AG04450 (cell line): ENCODE measurements at regions not wholly inside any gene's neighbourhood (a gene's known extent, or its start where the extent isn't known, plus 50 kb on each side); places are given as distances from the start of the nearest gene placed in this dataset.

ENCODE experiments used
- CTCF ChIA-PET: fragments of 300-600, 350-600 bp; formaldehyde crosslinking; extraction: SDS; loops from one replicate; lab custom pipeline; 2022; ENCODE audit warnings: antibody characterized with exemption, inconsistent platforms; lab: Charles Lee
- POLR2A ChIA-PET: fragments of 350-600 bp; formaldehyde crosslinking; extraction: SDS; loops from one replicate; lab custom pipeline; 2021; ENCODE audit warnings: antibody characterized with exemption, inconsistent platforms; lab: Yijun Ruan, JAX
- DNase-seq: peaks from one replicate; pipeline ENCODE4 v3.0.0-alpha.2; 2011; ENCODE audit warnings: low read depth, low spot score
- H3K27ac ChIP-seq: one replicate; pipeline ENCODE4 v1.5.1; 2012; ENCODE audit warnings: low read depth, low read length, control low read depth
- H3K27me3 ChIP-seq: one replicate; pipeline ENCODE4 v1.6.0; 2012; ENCODE audit warnings: low read length; ENCODE audit not compliant: control insufficient read depth, insufficient read depth
- H3K4me3 ChIP-seq: 2 replicates; pipeline ENCODE4 v1.5.1; 2011; ENCODE audit warnings: mild to moderate bottlenecking, low read depth, low read length, control low read depth
- H3K9me3 ChIP-seq: 2 replicates; pipeline ENCODE4 v1.5.1; 2012; ENCODE audit warnings: low read length; ENCODE audit not compliant: control insufficient read depth, insufficient read depth
- TF ChIP-seq, protein P1 (sequence below): IDR thresholded peaks from 2 replicates; pipeline ENCODE4 v1.5.1; 2011; ENCODE audit warnings: low read depth, low read length, control low read depth, inconsistent platforms

GRCh38 chr14:28896337-28896736 lies 129.8 kb downstream of the FOXG1 start:
- no peak for DNase-seq
- no peak overlapping the region for H3K4me3 ChIP-seq
- POLR2A ChIA-PET, result no interaction called here
- TF ChIP-seq, protein P1, sequence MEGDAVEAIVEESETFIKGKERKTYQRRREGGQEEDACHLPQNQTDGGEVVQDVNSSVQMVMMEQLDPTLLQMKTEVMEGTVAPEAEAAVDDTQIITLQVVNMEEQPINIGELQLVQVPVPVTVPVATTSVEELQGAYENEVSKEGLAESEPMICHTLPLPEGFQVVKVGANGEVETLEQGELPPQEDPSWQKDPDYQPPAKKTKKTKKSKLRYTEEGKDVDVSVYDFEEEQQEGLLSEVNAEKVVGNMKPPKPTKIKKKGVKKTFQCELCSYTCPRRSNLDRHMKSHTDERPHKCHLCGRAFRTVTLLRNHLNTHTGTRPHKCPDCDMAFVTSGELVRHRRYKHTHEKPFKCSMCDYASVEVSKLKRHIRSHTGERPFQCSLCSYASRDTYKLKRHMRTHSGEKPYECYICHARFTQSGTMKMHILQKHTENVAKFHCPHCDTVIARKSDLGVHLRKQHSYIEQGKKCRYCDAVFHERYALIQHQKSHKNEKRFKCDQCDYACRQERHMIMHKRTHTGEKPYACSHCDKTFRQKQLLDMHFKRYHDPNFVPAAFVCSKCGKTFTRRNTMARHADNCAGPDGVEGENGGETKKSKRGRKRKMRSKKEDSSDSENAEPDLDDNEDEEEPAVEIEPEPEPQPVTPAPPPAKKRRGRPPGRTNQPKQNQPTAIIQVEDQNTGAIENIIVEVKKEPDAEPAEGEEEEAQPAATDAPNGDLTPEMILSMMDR, result no peak
- CTCF ChIA-PET, result no interaction called here
- no peaks in the 10 kb centered on the region for H3K27me3 ChIP-seq
- no peaks in the 10 kb centered on the region for H3K9me3 ChIP-seq
- H3K27ac ChIP-seq, result no peak overlapping the region

DNA sequence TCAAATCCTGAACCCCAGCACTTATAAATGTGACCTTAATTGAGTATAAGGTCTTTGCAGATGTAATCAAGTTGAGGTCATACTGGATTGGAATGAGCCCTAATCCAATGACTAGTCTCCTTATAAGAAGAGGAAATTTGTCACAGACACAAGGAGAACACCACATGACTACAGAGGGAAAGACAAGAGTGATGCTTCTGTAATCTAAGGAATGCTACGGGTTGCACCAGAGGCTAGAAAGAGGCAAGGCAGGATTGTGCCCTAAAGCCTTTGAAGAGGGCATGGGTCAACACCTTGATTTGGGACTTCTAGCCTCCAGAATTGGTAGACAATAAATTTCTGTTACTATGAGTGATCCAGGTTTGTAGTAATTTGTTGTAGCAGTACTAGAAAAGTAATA lies 135.0 kb downstream of the FOXG1 start:
- ChIA-PET CTCF (no interaction called here), POLR2A (no interaction called here)
- Histone ChIP-seq H3K27ac (no peak overlapping the region), H3K9me3 (no peaks in the 10 kb centered on the region), H3K4me3 (no peak overlapping the region), H3K27me3 (no peaks in the 10 kb centered on the region)
- TF ChIP-seq, protein P1, result no peak
- no peak for DNase-seq

DNA sequence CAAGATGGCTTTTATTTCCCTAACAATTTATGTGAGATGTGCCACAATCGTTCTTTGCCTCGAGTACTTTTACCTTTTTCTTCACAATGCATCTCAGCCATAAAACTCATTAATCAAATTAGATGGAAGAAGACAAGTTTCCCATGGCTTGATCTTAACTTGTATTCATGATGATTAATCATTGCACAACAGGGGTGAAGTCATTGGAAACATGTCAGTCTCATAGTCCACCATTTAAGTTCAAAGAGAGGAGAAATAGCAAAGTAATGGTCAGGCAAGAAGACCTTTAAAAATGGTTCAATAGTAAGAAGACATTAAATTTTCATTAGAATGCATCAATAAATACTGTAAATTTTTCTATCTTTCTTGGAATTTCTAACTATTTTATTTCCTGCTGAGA lies 136.3 kb downstream of the FOXG1 start:
- POLR2A ChIA-PET, result no interaction called here
- Histone ChIP-seq H3K27ac (no peak overlapping the region), H3K27me3 (no peaks in the 10 kb centered on the region), H3K9me3 (no peaks in the 10 kb centered on the region), H3K4me3 (no peak overlapping the region)
- DNase-seq, result no peak
- TF ChIP-seq, protein P1, result no peak
- CTCF ChIA-PET, result no interaction called here

DNA sequence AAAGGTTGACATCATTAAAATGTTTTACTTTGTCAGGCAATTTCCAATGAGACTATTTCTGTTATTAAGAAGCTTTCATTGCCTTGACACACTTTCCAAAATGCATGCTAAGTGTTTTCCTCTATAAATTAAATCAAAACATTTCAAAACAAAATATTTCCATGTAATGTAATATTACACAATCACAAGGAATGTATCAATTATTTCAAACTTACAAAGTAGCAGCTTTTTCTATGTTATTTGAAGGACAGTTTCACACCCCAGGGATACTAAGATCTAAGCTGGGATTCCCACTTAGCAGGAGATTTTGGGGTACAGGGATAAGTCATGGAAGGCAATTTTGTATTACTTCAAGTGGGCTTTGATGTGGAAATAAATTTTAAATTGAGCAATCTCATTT lies 144.9 kb downstream of the FOXG1 start:
- ChIA-PET CTCF (no interaction called here), POLR2A (no interaction called here)
- Histone ChIP-seq H3K27ac (no peak overlapping the region), H3K4me3 (no peak overlapping the region), H3K9me3 (no peaks in the 10 kb centered on the region), H3K27me3 (no peaks in the 10 kb centered on the region)
- TF ChIP-seq, protein P1, result no peak
- DNase-seq, result no peak

DNA sequence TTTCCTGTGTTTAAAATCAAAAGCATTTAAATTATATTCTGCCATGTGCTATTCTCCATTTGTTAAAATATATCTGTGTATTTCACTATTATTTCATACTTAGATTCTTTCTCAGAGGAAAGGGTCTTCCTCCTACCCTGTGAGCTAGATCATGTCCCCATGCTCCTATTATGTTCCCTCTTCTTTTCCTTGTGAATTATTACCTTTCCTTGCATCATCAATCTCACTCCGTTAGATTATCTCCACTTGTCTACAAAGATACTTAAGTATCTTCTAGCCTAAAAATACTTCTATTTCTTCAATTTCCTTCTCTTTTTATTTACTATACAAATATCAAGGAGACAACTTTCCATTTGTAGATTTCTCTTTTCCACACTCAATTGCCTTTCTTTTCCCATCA lies 146.5 kb downstream of the FOXG1 start:
- DNase-seq, result no peak
- POLR2A ChIA-PET, result no interaction called here
- Histone ChIP-seq H3K27me3 (no peaks in the 10 kb centered on the region), H3K27ac (no peak overlapping the region), H3K4me3 (no peak overlapping the region), H3K9me3 (no peaks in the 10 kb centered on the region)
- TF ChIP-seq, protein P1, result no peak
- CTCF ChIA-PET, result no interaction called here
